Skeletal muscle tissue (tissue), 3 donors: ENCODE measurements at regions not wholly inside any gene's neighbourhood (a gene's known extent, or its start where the extent isn't known, plus 50 kb on each side); places are given as distances from the start of the nearest gene placed in this dataset.

Experiments
- H3K27ac ChIP-seq: one replicate; pipeline ENCODE4 v1.7.0; 2013; ENCODE audit warnings: mild to moderate bottlenecking, low read depth, low read length, inconsistent platforms
- H3K27me3 ChIP-seq, 3 donors: one replicate each; pipeline ENCODE4 v1.7.0; 2013; ENCODE audit warnings: low read length in 3 of 3; ENCODE audit not compliant: control insufficient read depth in 3 of 3, insufficient read depth in 3 of 3
- H3K36me3 ChIP-seq, 3 donors: one replicate each; pipeline ENCODE4 v1.7.0; 2013; ENCODE audit warnings: low read length in 3 of 3; ENCODE audit not compliant: control insufficient read depth in 3 of 3, insufficient read depth in 3 of 3
- H3K4me1 ChIP-seq, 3 donors: one replicate each; pipeline ENCODE4 v1.7.0; 2013; ENCODE audit warnings: low read length in 3 of 3, mild to moderate bottlenecking in 3 of 3; ENCODE audit not compliant: control insufficient read depth in 3 of 3, insufficient read depth in 3 of 3
- H3K4me3 ChIP-seq, 3 donors: one replicate each; pipeline ENCODE4 v1.7.0; 2013; ENCODE audit warnings: low read length in 3 of 3
- H3K9ac ChIP-seq, 3 donors: one replicate each; pipeline ENCODE4 v1.7.0; 2013; ENCODE audit warnings: low read length in 3 of 3, mild to moderate bottlenecking in 3 of 3, moderate library complexity in 2 of 3, low read depth in 1 of 3
- H3K9me3 ChIP-seq, 3 donors: one replicate each; pipeline ENCODE4 v1.7.0; 2013; ENCODE audit warnings: low read length in 3 of 3; ENCODE audit not compliant: control insufficient read depth in 3 of 3
- donor health status: Osteomylitis.

DNA sequence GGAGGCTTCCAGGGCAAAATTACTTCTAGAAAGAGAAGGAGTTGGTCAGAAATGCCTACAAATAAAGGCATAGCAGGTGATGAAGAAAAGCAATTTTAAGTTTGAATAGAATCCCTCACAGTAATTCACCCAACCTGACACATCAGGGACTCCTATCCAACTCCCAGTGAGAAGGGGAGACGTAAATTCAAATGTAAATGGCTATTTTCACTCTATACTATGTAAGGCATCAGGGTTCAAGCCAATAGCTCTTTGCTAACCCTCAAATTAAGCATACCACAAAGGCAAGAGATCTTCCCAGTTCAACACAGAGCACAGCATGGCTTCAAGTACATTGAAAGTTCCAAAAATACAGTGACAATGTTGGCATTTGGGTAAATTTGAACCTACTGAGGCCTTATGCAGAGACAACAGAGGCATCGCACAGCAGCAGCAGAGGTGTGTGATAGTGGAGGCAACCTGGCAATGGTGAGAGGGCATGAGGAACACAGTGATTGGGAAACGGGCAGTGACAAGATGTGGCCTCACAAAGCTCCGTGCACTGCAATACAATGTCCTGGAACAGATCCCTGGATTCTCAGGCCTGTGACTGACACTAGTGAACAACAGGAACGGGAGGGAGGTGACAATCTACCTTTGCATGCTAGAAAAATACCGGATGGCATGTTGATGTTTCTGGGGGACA is 95.7 kb downstream of the VSTM2A start:
- no peak overlapping the region for H3K9ac ChIP-seq
- H3K36me3 ChIP-seq: no peaks in the 10 kb centered on the region
- H3K4me1 ChIP-seq: no peaks in the 10 kb centered on the region
- peaks cover 0 to 2% (median 0%) of the 10 kb centered on the region in 3 donors for H3K9me3 ChIP-seq
- H3K27me3 ChIP-seq: no peaks in the 10 kb centered on the region
- H3K27ac ChIP-seq: no peak overlapping the region
- H3K4me3 ChIP-seq: no peak overlapping the region

- H3K9ac ChIP-seq: no peak overlapping the region
These were observed 90.5 kb downstream of the VSTM2A start for GRCh38 chr7:54632696-54633095.

DNA sequence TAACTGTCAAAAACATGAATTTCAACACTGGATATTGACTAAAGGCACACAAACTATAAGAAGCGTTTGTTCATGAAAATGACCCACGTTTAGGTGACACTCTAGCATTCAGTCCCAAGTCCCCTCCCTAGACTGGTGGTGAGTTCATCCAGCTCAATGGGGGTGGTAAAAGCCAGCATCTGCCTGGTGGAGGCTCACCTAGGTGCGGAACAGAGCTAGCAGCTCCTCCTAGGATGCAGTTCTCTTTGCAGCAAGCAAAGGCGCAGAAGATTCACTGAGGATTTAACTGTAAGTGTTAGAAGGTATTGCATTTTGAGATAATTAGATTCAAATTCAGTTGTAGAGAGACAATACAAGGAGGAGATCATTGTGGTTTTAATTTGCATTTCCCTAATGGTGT is 87.6 kb downstream of the VSTM2A start:
- no peak overlapping the region for H3K4me3 ChIP-seq
- no peak overlapping the region for H3K27ac ChIP-seq
- H3K9ac ChIP-seq: no peak overlapping the region
- H3K9me3 ChIP-seq: peaks cover 0 to 3% (median 0%) of the 10 kb centered on the region in 3 donors
- no peaks in the 10 kb centered on the region for H3K36me3 ChIP-seq
- no peaks in the 10 kb centered on the region for H3K27me3 ChIP-seq
- H3K4me1 ChIP-seq: no peaks in the 10 kb centered on the region

More at GRCh38 chr7:54632696-54633095, 90.5 kb downstream of the VSTM2A start:
- Histone ChIP-seq H3K4me3 (no peak overlapping the region), H3K9me3 (peaks cover 0 to 3% (median 2%) of the 10 kb centered on the region in 3 donors), H3K27ac (no peak overlapping the region), H3K36me3 (no peaks in the 10 kb centered on the region), H3K27me3 (no peaks in the 10 kb centered on the region), H3K4me1 (no peaks in the 10 kb centered on the region)

GRCh38 chr7:54622696-54623309 is 80.6 kb downstream of the VSTM2A start:
- no peaks in the 10 kb centered on the region for H3K27me3 ChIP-seq
- H3K4me1 ChIP-seq: no peaks in the 10 kb centered on the region
- no peak overlapping the region for H3K27ac ChIP-seq
- no peaks in the 10 kb centered on the region for H3K9me3 ChIP-seq
- no peaks in the 10 kb centered on the region for H3K36me3 ChIP-seq
- H3K9ac ChIP-seq: no peak overlapping the region
- H3K4me3 ChIP-seq: no peak overlapping the region
